Middle frontal gyrus (tissue), 1 donor: ENCODE measurements at regions not wholly inside any gene's neighbourhood (a gene's known extent, or its start where the extent isn't known, plus 50 kb on each side); places are given as distances from the start of the nearest gene placed in this dataset.

Experiments used
- DNase-seq: peaks from one replicate; pipeline ENCODE4 v3.0.0-alpha.2; 2015; ENCODE audit warnings: low spot score; ENCODE audit errors: extremely low spot score

- no peak for DNase-seq
Measured at GRCh38 chr20:57900226-57900905, 190.6 kb upstream of the PMEPA1 start.

GRCh38 chr20:57899554-57899953 lies 189.7 kb upstream of the PMEPA1 start:
- no peak for DNase-seq

GRCh38 chr20:57898332-57898731 lies 188.5 kb upstream of the PMEPA1 start:
- DNase-seq = no peak

- DNase-seq = no peak
Measured at GRCh38 chr20:57897891-57898290, 188.1 kb upstream of the PMEPA1 start.

- no peak for DNase-seq
Measured at GRCh38 chr20:57897156-57897874, 187.5 kb upstream of the PMEPA1 start.

GRCh38 chr20:57896563-57896962 lies 186.7 kb upstream of the PMEPA1 start:
- no peak for DNase-seq

GRCh38 chr20:57896017-57896416 lies 186.2 kb upstream of the PMEPA1 start:
- DNase-seq = no peak

GRCh38 chr20:57895161-57895855 lies 185.5 kb upstream of the PMEPA1 start:
- no peak for DNase-seq

- no peak for DNase-seq
Measured at GRCh38 chr20:57894522-57894921, 184.7 kb upstream of the PMEPA1 start.

- DNase-seq = no peak
Measured at GRCh38 chr20:57894096-57894495, 184.3 kb upstream of the PMEPA1 start.

GRCh38 chr20:57893366-57893999 lies 183.7 kb upstream of the PMEPA1 start:
- DNase-seq = no peak

- DNase-seq = no peak
Measured at GRCh38 chr20:57892471-57892870, 182.7 kb upstream of the PMEPA1 start.

GRCh38 chr20:57891014-57891413 lies 181.2 kb upstream of the PMEPA1 start:
- no peak for DNase-seq

GRCh38 chr20:57890202-57890800 lies 180.5 kb upstream of the PMEPA1 start:
- no peak for DNase-seq

GRCh38 chr20:57888591-57888990 lies 178.8 kb upstream of the PMEPA1 start:
- no peak for DNase-seq

GRCh38 chr20:57884956-57885355 lies 175.1 kb upstream of the PMEPA1 start:
- no peak for DNase-seq

- no peak for DNase-seq
Measured at GRCh38 chr20:57883761-57884160, 173.9 kb upstream of the PMEPA1 start.

GRCh38 chr20:57883224-57883623 lies 173.4 kb upstream of the PMEPA1 start:
- DNase-seq = no peak

- no peak for DNase-seq
Measured at GRCh38 chr20:57882451-57883161, 172.8 kb upstream of the PMEPA1 start.

GRCh38 chr20:57881466-57882385 lies 171.9 kb upstream of the PMEPA1 start:
- DNase-seq = no peak
